Ovary (tissue), 7 donors: ENCODE measurements at regions not wholly inside any gene's neighbourhood (a gene's known extent, or its start where the extent isn't known, plus 50 kb on each side); places are given as distances from the start of the nearest gene placed in this dataset.

ENCODE experiments used
- DNase-seq, 5 donors: peaks; one replicate each; pipeline ENCODE4 v3.0.0-alpha.2; 2019 to 2020
- H3K27ac ChIP-seq, 2 donors: fragments of 200-600 bp; one replicate each; pipeline versions ENCODE4 v1.5.1 to v1.8.0; 2019 to 2022
- H3K27me3 ChIP-seq: fragments of 200-600 bp; one replicate; pipeline ENCODE4 v1.8.0; 2022
- H3K36me3 ChIP-seq: fragments of 200-600 bp; sonication (generic); one replicate; pipeline ENCODE4 v1.5.1; 2019
- H3K4me1 ChIP-seq: one replicate; pipeline ENCODE4 v1.8.1; 2013; ENCODE audit warnings: mild to moderate bottlenecking, moderate library complexity; ENCODE audit not compliant: insufficient read depth
- H3K4me3 ChIP-seq: fragments of 200-600 bp; sonication (generic); one replicate; pipeline ENCODE4 v1.5.1; 2017
- H3K9me3 ChIP-seq, 2 donors: fragments of 200-600 bp in 1 of 2; sonication (generic) in 1 of 2; one replicate each; pipeline versions ENCODE4 v1.5.1 to v1.8.1; 2013 to 2019; ENCODE audit warnings: mild to moderate bottlenecking in 1 of 2, moderate library complexity in 1 of 2
- CTCF ChIP-seq, 3 donors: fragments of 450-650 bp in 2 of 3; fragments of 200-600 bp in 1 of 3; IDR thresholded peaks; one replicate each; pipeline versions ENCODE4 v1.5.1 to v1.8.0; 2016 to 2022; ENCODE audit warnings: antibody characterized with exemption in 3 of 3, mild to moderate bottlenecking in 1 of 3
- EP300 ChIP-seq: sonication (generic); formaldehyde crosslinking; IDR thresholded peaks from one replicate; pipeline ENCODE4 v1.6.1; 2017; ENCODE audit warnings: antibody characterized with exemption
- POLR2A ChIP-seq: fragments of 450-650 bp; IDR thresholded peaks from one replicate; pipeline ENCODE4 v1.6.1; 2017; ENCODE audit warnings: antibody characterized with exemption, mild to moderate bottlenecking, moderate library complexity
- WGBS, 3 donors: extraction: QIAGEN DNeasy Blood & Tissue Kit in 1 of 3; methylation state at CpG; one replicate each; pipeline versions ENCODE4 v1.1.5 to v1.1.7; 2013 to 2017; 5-methylcytosine and 5-hydroxymethylcytosine counted together
- intact Hi-C, 4 donors: fragments of 100-400 bp; cut with DNase I; formaldehyde crosslinking; loops; one replicate each; pipeline versions ENCODE4 v1.11.0 to v1.15.1; 2022 to 2023
- donor health status: DM: no; HTN: no; CAD: no; lungs with moderate emphysema.
- donor health status: DM: no; HTN: no; CAD: no.
- donor health status: Bipolar disorder and iron deficiency.
- donor health status: DM: no; HTN: no; CAD: no.
- donor health status: DM: yes; HTN: yes; CAD: no.

DNA sequence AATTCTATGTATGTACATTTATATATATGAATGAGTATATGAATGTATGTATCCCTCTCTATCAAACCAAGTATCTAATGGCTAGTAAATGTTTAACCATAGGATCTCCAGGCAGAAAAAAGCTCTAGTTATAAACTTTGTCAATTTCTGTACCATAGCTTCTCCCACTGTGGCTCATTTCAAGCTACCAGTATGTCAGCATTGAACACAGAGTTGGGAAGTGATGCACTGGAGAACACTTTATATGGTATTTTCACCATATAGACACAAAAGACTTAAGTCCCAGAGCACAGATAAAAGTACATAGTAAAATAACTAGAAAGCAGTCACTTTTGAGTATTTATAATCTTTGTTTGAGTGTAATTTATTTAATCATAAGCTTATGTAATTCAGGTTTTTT is 53.9 kb upstream of the ATP8A1 start:
- Histone ChIP-seq H3K36me3 (no peaks in the 10 kb centered on the region), H3K4me3 (no peak overlapping the region), H3K9me3 (no peaks in the 10 kb centered on the region), H3K27me3 (no peaks in the 10 kb centered on the region), H3K4me1 (no peaks in the 10 kb centered on the region), H3K27ac (no peak overlapping the region)
- no peak for DNase-seq
- intact Hi-C loops: no loop called here
- no peak for TF ChIP-seq CTCF (IDR thresholded peaks at IDR 0.05)
- no peak for TF ChIP-seq EP300
- TF ChIP-seq POLR2A: no peak

- Histone ChIP-seq H3K4me1 (no peaks in the 10 kb centered on the region), H3K27ac (no peak overlapping the region), H3K4me3 (no peak overlapping the region), H3K9me3 (no peaks in the 10 kb centered on the region), H3K36me3 (no peaks in the 10 kb centered on the region), H3K27me3 (no peaks in the 10 kb centered on the region)
- no peak for TF ChIP-seq CTCF (IDR thresholded peaks at IDR 0.05)
- no peak for DNase-seq
- intact Hi-C loops: no loop called here
- WGBS, 3 donors: 32 to 39% (median 35%) methylated on average over 5 of the region's 5 CpGs
Observed at GRCh38 chr4:42710329-42710728, 53.4 kb upstream of the ATP8A1 start.

GRCh38 chr4:42709392-42710065 is 52.6 kb upstream of the ATP8A1 start:
- Histone ChIP-seq H3K4me1 (no peaks in the 10 kb centered on the region), H3K36me3 (no peaks in the 10 kb centered on the region), H3K4me3 (no peak overlapping the region), H3K27ac (no peak overlapping the region), H3K27me3 (no peaks in the 10 kb centered on the region), H3K9me3 (no peaks in the 10 kb centered on the region)
- TF ChIP-seq POLR2A (no peak), EP300 (no peak), CTCF (IDR thresholded peaks at IDR 0.05) (no peak)
- 66 to 70% (median 70%) methylated on average over 5 of the region's 5 CpGs for WGBS, 3 donors
- intact Hi-C loops: loop anchor here in 1 of 4 donors (10.0 kb wide), 1 partner anchor 465 kb away; no protein-coding TSS in a partner anchor
- no peak for DNase-seq

GRCh38 chr4:42708625-42709024 is 51.7 kb upstream of the ATP8A1 start:
- Histone ChIP-seq H3K27me3 (no peaks in the 10 kb centered on the region), H3K36me3 (no peaks in the 10 kb centered on the region), H3K9me3 (no peaks in the 10 kb centered on the region), H3K27ac (no peak overlapping the region), H3K4me1 (no peaks in the 10 kb centered on the region), H3K4me3 (no peak overlapping the region)
- intact Hi-C loops: loop anchor here in 1 of 4 donors (10.0 kb wide), 1 partner anchor 464 kb away; no protein-coding TSS in a partner anchor
- WGBS, 3 donors: 96 to 98% (median 96%) methylated on average over 1 of the region's 1 CpG
- no peak for TF ChIP-seq EP300
- no peak for TF ChIP-seq POLR2A
- TF ChIP-seq CTCF (IDR thresholded peaks at IDR 0.05): no peak
- no peak for DNase-seq
